K562 (cell line): ENCODE measurements at regions not wholly inside any gene's neighbourhood (a gene's known extent, or its start where the extent isn't known, plus 50 kb on each side); places are given as distances from the start of the nearest gene placed in this dataset.

Experiments used
- ATAC-seq: fragments of 200-7000 bp; cut with Tn5 transposase; 3 replicates; pipeline ENCODE4 v1.9.1; 2020; ENCODE audit warnings: moderate library complexity
- BruUV-seq: library from RNA; stranded (reverse); fragments of 400-500 nt; replicated peaks from 2 replicates; lab custom pipeline; 2021; lab: Mats Ljungman, UMichigan
- CTCF ChIA-PET: fragments of 300-600 bp; formaldehyde crosslinking; extraction: SDS; loops from one replicate; lab custom pipeline; 2021; ENCODE audit warnings: low intra/inter-chr PET ratio; lab: Yijun Ruan, JAX
- POLR2A ChIA-PET: fragments of 300-600, 350-650 bp; sonication (Branson Sonifier 250); formaldehyde crosslinking; extraction: SDS; loops from one replicate; lab custom pipeline; 2021; ENCODE audit warnings: antibody characterized with exemption, inconsistent platforms; lab: Yijun Ruan, JAX
- DNase-seq, 4 experiments: peaks; one replicate each; pipeline versions ENCODE4 v3.0.0 to v3.0.0-alpha.2; 2011 to 2018; ENCODE audit warnings: low spot score in 3 of 4, mixed read lengths in 3 of 4; ENCODE audit errors: extremely low read depth in 1 of 4
- FAIRE-seq: peaks from 2 replicates; lab custom pipeline; 2011; peaks lifted over from hg19 to GRCh38; lab: Jason Lieb, UNC
- H2AFZ ChIP-seq: 2 replicates; pipeline ENCODE4 v1.6.0; 2011; ENCODE audit warnings: low read depth, low read length, control low read depth, inconsistent platforms
- H3K27ac ChIP-seq: fragments of 200-600 bp; 3 replicates; pipeline ENCODE4 v1.8.0; 2011; ENCODE audit warnings: low read depth, mild to moderate bottlenecking, control low read depth, inconsistent platforms, low read length, moderate library complexity, mixed read lengths; ENCODE audit errors: extremely low read depth
- H3K27me3 ChIP-seq, 2 experiments: fragments of 300-600 bp in 1 of 2; 2 replicates in 1 of 2; 3 replicates in 1 of 2; pipeline versions ENCODE4 v1.6.0 to v1.8.0; 2011; ENCODE audit warnings: inconsistent platforms in 2 of 2, low read length in 2 of 2, mild to moderate bottlenecking in 1 of 2, mixed read lengths in 1 of 2, moderate library complexity in 1 of 2; ENCODE audit not compliant: control insufficient read depth in 2 of 2, insufficient read depth in 2 of 2
- H3K36me3 ChIP-seq: fragments of 300-600 bp; 3 replicates; pipeline ENCODE4 v1.8.0; 2011; ENCODE audit warnings: mild to moderate bottlenecking, low read length, inconsistent platforms; ENCODE audit not compliant: control insufficient read depth, insufficient read depth
- H3K4me1 ChIP-seq, 2 experiments: fragments of 200-600 bp in 1 of 2; replicated peaks in 1 of 2; 2 replicates in 1 of 2; 3 replicates in 1 of 2; pipeline versions ENCODE4 v1.5.1 to v1.8.0; 2011; ENCODE audit warnings: inconsistent platforms in 2 of 2, low read length in 2 of 2, mild to moderate bottlenecking in 1 of 2, mixed read lengths in 1 of 2, moderate library complexity in 1 of 2; ENCODE audit not compliant: control insufficient read depth in 2 of 2, insufficient read depth in 2 of 2
- H3K4me2 ChIP-seq: 2 replicates; pipeline ENCODE4 v1.6.1; 2011; ENCODE audit warnings: low read length, control low read depth, inconsistent platforms, mixed read lengths; ENCODE audit not compliant: insufficient read depth
- H3K4me3 ChIP-seq: fragments of 200-600 bp; sonication (generic), shearing (Covaris generic); 2 replicates; pipeline ENCODE4 v1.5.1; 2016; ENCODE audit warnings: control low read depth, inconsistent platforms
- H3K79me2 ChIP-seq: fragments of 200-600 bp; 3 replicates; pipeline ENCODE4 v1.8.0; 2011; ENCODE audit warnings: low read length, inconsistent platforms; ENCODE audit not compliant: control insufficient read depth, insufficient read depth
- H3K9ac ChIP-seq, 2 experiments: 2 replicates each; pipeline versions ENCODE4 v1.6.0 to v1.6.1; 2011; ENCODE audit warnings: low read depth in 2 of 2, low read length in 2 of 2, control low read depth in 1 of 2, inconsistent platforms in 1 of 2, mild to moderate bottlenecking in 1 of 2, mixed read lengths in 1 of 2; ENCODE audit not compliant: insufficient read depth in 1 of 2
- H3K9me1 ChIP-seq: one replicate; pipeline ENCODE4 v1.6.0; 2011; ENCODE audit warnings: inconsistent platforms, mild to moderate bottlenecking, low read length, moderate library complexity; ENCODE audit not compliant: control insufficient read depth, insufficient read depth
- H3K9me3 ChIP-seq: replicated peaks from 2 replicates; pipeline ENCODE4 v1.5.1; 2011; ENCODE audit warnings: low read depth, low read length, inconsistent platforms; ENCODE audit not compliant: control insufficient read depth, insufficient read depth
- H4K20me1 ChIP-seq: replicated peaks from 2 replicates; pipeline ENCODE4 v1.6.1; 2011; ENCODE audit warnings: low read length, inconsistent platforms, mixed read lengths; ENCODE audit not compliant: control insufficient read depth, insufficient read depth
- BDP1 ChIP-seq: IDR thresholded peaks from 3 replicates; pipeline ENCODE4 v1.6.1; 2011; ENCODE audit not compliant: insufficient read length, insufficient read depth
- CREM ChIP-seq: IDR thresholded peaks from 2 replicates; pipeline ENCODE4 v1.6.1; 2014; ENCODE audit warnings: antibody characterized with exemption, low read depth
- CSDE1 ChIP-seq, 2 experiments: fragments of 450-650 bp; IDR thresholded peaks; 2 replicates each; pipeline ENCODE4 v1.6.1; 2016; ENCODE audit warnings: mild to moderate bottlenecking in 1 of 2
- ERF ChIP-seq: fragments of 450-650 bp; formaldehyde crosslinking; IDR thresholded peaks from 2 replicates; pipeline ENCODE4 v1.4.0; 2020; ENCODE audit warnings: mild to moderate bottlenecking, mixed read lengths
- KDM2B ChIP-seq: fragments of 250-450 bp; sonication (Bioruptor Pico); IDR thresholded peaks from 2 replicates; pipeline ENCODE4 v1.8.0; 2021; ENCODE audit warnings: mild to moderate bottlenecking, moderate library complexity
- MCM3 ChIP-seq: fragments of 450-650 bp; IDR thresholded peaks from 2 replicates; pipeline ENCODE4 v1.6.1; 2016
- RAD21 ChIP-seq, 2 experiments: fragments of 250-450 bp in 1 of 2; fragments of 450-650 bp in 1 of 2; sonication (Bioruptor Pico) in 1 of 2; formaldehyde crosslinking in 1 of 2; IDR thresholded peaks in 1 of 2; conservative IDR thresholded peaks in 1 of 2; 2 replicates each; pipeline versions ENCODE4 v1.4.0 to v1.8.0; 2020 to 2022; ENCODE audit warnings: mild to moderate bottlenecking in 2 of 2, moderate library complexity in 1 of 2
- SFPQ ChIP-seq: fragments of 200-400 bp; formaldehyde crosslinking; IDR thresholded peaks from 2 replicates; pipeline ENCODE4 v1.6.1; 2017; ENCODE audit warnings: mild to moderate bottlenecking, low read depth, low read length, moderate library complexity
- ZNF639 ChIP-seq, 2 experiments: fragments of 200-800 bp in 1 of 2; sonication (Bioruptor generic) in 1 of 2; sonication (generic) in 1 of 2; formaldehyde crosslinking in 1 of 2; IDR thresholded peaks in 1 of 2; conservative IDR thresholded peaks in 1 of 2; 2 replicates each; pipeline versions ENCODE4 v1.5.0 to v1.6.1; 2016 to 2020; ENCODE audit warnings: missing compliant biosample characterization in 1 of 2, missing genetic modification characterization in 1 of 2, missing genetic modification reagents in 1 of 2
- ZNF778 ChIP-seq: fragments of 450-650 bp; formaldehyde crosslinking; IDR thresholded peaks from 2 replicates; pipeline ENCODE4 v1.4.0; 2020; ENCODE audit warnings: mild to moderate bottlenecking, moderate library complexity
- WGBS: fragments of 100-300 bp; shearing (Covaris generic); methylation state at CpG from one replicate; pipeline ENCODE4 v1.1.6; 2016; ENCODE audit warnings: low coverage, mixed read lengths; ENCODE audit not compliant: insufficient coverage; ENCODE audit errors: missing lambda C conversion rate; 5-methylcytosine and 5-hydroxymethylcytosine counted together
- in situ Hi-C: fragments of 300-500 bp; cut with MboI; formaldehyde crosslinking; loops from 4 replicates; pipeline ENCODE4 v1.15.0; 2018; ENCODE audit warnings: inconsistent platforms, mixed read lengths
- intact Hi-C: fragments of 100-400 bp; cut with micrococcal nuclease; formaldehyde crosslinking; loops from 2 replicates; pipeline ENCODE4 v1.14.2; 2022
- TF ChIP-seq, protein P1 (sequence below): sonication (generic); formaldehyde crosslinking; IDR thresholded peaks from 2 replicates; pipeline ENCODE4 v1.8.1; 2022; ENCODE audit warnings: missing genetic modification reagents

DNA sequence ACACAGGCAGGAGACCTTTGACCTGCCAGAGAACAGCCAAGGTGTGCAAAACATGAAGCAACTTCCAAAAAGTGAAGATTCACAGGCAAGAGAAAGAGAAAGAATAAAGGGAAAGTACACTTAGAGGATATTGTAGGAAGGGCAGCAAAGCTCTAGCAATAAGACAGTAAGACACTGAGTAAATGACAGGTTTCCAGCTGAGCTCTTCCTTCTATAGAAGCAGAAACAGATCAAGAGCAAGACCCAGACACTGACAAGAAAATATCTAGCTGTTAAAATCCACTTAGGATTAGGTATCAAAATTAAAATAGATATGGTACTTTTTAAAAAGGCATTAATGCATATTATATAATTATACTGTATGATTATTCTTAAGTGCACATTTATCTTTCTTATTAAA lies 333.4 kb downstream of the RAP2B start (continued):
- no peak for TF ChIP-seq SFPQ
- no peak for TF ChIP-seq ZNF778 (CRISPR knock-in tag)
- no peak for TF ChIP-seq ZNF639 (CRISPR knock-in tag; conservative IDR thresholded peaks at IDR 0.05 in 1 of 2, IDR thresholded peaks at IDR 0.05 in 1 of 2)
- TF ChIP-seq KDM2B, result no peak
- no peak for TF ChIP-seq BDP1
- TF ChIP-seq RAD21 (CRISPR knock-in tag; conservative IDR thresholded peaks at IDR 0.05 in 1 of 2, IDR thresholded peaks at IDR 0.05 in 1 of 2), result no peak
- no peak for TF ChIP-seq ERF (CRISPR knock-in tag)
- TF ChIP-seq MCM3, result no peak

- H2AFZ ChIP-seq, result no peak overlapping the region
- intact Hi-C loops, result no loop called here
- no peak for ATAC-seq
- no peak overlapping the region for H3K4me3 ChIP-seq
- H3K9me1 ChIP-seq, result no peaks in the 10 kb centered on the region
- no peaks in the 10 kb centered on the region for H3K36me3 ChIP-seq
- DNase-seq, result no peak
- TF ChIP-seq CSDE1 (IDR thresholded peaks at IDR 0.05) (no peak), CREM (no peak)
- TF ChIP-seq, protein P1, sequence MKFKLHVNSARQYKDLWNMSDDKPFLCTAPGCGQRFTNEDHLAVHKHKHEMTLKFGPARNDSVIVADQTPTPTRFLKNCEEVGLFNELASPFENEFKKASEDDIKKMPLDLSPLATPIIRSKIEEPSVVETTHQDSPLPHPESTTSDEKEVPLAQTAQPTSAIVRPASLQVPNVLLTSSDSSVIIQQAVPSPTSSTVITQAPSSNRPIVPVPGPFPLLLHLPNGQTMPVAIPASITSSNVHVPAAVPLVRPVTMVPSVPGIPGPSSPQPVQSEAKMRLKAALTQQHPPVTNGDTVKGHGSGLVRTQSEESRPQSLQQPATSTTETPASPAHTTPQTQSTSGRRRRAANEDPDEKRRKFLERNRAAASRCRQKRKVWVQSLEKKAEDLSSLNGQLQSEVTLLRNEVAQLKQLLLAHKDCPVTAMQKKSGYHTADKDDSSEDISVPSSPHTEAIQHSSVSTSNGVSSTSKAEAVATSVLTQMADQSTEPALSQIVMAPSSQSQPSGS (CRISPR knock-in tag), result no peak
- H3K9ac ChIP-seq, result no peak overlapping the region
- no peaks in the 10 kb centered on the region for H4K20me1 ChIP-seq
- H3K27me3 ChIP-seq, result no peaks in the 10 kb centered on the region
- no peak for FAIRE-seq
- H3K9me3 ChIP-seq, result no peaks in the 10 kb centered on the region
- no peaks in the 10 kb centered on the region; a peak in 1 of 5 replicates for H3K4me1 ChIP-seq
- no peak overlapping the region for H3K27ac ChIP-seq
- POLR2A ChIA-PET, result interaction anchor here (0.7 kb wide), 1 partner anchor 180 kb away, joined by 4 read pairs; no protein-coding TSS in a partner anchor
- WGBS, result 4% methylated on average over 1 of the region's 1 CpG
- no TSS peak for BruUV-seq
- in situ Hi-C loops, result no loop called here
- CTCF ChIA-PET, result no interaction called here
- no peak overlapping the region for H3K4me2 ChIP-seq
- no peaks in the 10 kb centered on the region for H3K79me2 ChIP-seq
These were observed 340.7 kb downstream of the RAP2B start for GRCh38 chr3:153502682-153503081.
